Prostate gland (tissue), 2 donors: ENCODE measurements at regions not wholly inside any gene's neighbourhood (a gene's known extent, or its start where the extent isn't known, plus 50 kb on each side); places are given as distances from the start of the nearest gene placed in this dataset.

ENCODE experiments used
- POLR2A ChIP-seq: fragments of 450-650 bp; IDR thresholded peaks from one replicate; pipeline ENCODE4 v1.6.1; 2016; ENCODE audit warnings: antibody characterized with exemption, mild to moderate bottlenecking
- POLR2AphosphoS5 ChIP-seq: sonication (generic); formaldehyde crosslinking; IDR thresholded peaks from one replicate; pipeline ENCODE4 v1.6.1; 2017; ENCODE audit warnings: antibody characterized with exemption
- TF ChIP-seq, protein P1 (sequence below), 4 experiments: fragments of 200-600 bp in 2 of 4; fragments of 450-650 bp in 2 of 4; sonication (generic) in 2 of 4; IDR thresholded peaks; 1 replicate in 3 of 4; 2 replicates in 1 of 4; pipeline ENCODE4 v1.5.1; 2016 to 2019; ENCODE audit warnings: antibody characterized with exemption in 4 of 4, mild to moderate bottlenecking in 2 of 4, moderate library complexity in 2 of 4

DNA sequence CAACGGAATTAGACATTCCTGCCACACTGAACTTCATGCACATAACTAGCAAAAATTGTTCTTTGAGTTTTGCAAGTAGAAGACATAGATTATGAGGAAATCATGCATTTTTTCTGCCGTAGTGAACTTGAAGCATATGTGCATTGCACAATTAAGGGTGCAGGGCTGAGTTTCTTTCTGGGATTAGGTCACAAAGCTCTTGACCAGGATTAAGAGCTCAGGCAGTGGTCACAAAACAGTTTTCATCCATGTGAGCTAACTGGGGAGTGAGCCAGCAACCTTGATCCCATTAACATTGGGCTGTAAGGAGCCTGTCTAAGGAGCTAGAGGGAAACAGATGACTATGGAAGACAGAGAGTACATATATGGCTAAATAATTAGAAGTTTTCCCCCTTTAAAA, 143.7 kb downstream of the PMP22 start:
- TF ChIP-seq, protein P1, sequence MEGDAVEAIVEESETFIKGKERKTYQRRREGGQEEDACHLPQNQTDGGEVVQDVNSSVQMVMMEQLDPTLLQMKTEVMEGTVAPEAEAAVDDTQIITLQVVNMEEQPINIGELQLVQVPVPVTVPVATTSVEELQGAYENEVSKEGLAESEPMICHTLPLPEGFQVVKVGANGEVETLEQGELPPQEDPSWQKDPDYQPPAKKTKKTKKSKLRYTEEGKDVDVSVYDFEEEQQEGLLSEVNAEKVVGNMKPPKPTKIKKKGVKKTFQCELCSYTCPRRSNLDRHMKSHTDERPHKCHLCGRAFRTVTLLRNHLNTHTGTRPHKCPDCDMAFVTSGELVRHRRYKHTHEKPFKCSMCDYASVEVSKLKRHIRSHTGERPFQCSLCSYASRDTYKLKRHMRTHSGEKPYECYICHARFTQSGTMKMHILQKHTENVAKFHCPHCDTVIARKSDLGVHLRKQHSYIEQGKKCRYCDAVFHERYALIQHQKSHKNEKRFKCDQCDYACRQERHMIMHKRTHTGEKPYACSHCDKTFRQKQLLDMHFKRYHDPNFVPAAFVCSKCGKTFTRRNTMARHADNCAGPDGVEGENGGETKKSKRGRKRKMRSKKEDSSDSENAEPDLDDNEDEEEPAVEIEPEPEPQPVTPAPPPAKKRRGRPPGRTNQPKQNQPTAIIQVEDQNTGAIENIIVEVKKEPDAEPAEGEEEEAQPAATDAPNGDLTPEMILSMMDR (IDR thresholded peaks at IDR 0.05): no peak
- TF ChIP-seq POLR2AphosphoS5: no peak
- no peak for TF ChIP-seq POLR2A
